IMR-90 (cell line): ENCODE measurements at regions not wholly inside any gene's neighbourhood (a gene's known extent, or its start where the extent isn't known, plus 50 kb on each side); places are given as distances from the start of the nearest gene placed in this dataset.

Source experiments
- ATAC-seq: fragments of 200-7000 bp; cut with Tn5 transposase; 2 replicates; pipeline ENCODE4 v1.9.1; 2020; ENCODE audit warnings: low read depth, mild to moderate bottlenecking, moderate library complexity
- BruUV-seq: library from RNA; stranded (reverse); fragments of 400-500 nt; replicated peaks from 2 replicates; lab custom pipeline; 2021; lab: Mats Ljungman, UMichigan
- CTCF ChIA-PET: fragments of 300-600 bp; formaldehyde crosslinking; extraction: SDS; loops from one replicate; lab custom pipeline; 2021; ENCODE audit warnings: antibody characterized with exemption; lab: Yijun Ruan, JAX
- POLR2A ChIA-PET: fragments of 300-600 bp; sonication (Branson Sonifier 250); formaldehyde crosslinking; loops from one replicate; lab custom pipeline; 2022; ENCODE audit warnings: antibody characterized with exemption; ENCODE audit not compliant: unreplicated experiment; lab: Charles Lee
- DNase-seq: peaks from one replicate; pipeline ENCODE4 v3.0.0; 2013
- H2AFZ ChIP-seq: replicated peaks from 2 replicates; pipeline ENCODE3; 2013; ENCODE audit warnings: low read length, mild to moderate bottlenecking; ENCODE audit not compliant: poor library complexity
- H2AK5ac ChIP-seq: 2 replicates; pipeline ENCODE4 v1.6.1; 2013; ENCODE audit warnings: low read depth, low read length, inconsistent platforms
- H2AK9ac ChIP-seq: replicated peaks from 2 replicates; pipeline ENCODE3; 2013; ENCODE audit warnings: mild to moderate bottlenecking, low read depth, low read length, moderate library complexity; ENCODE audit not compliant: poor library complexity
- H2BK120ac ChIP-seq: 2 replicates; pipeline ENCODE4 v1.6.1; 2013; ENCODE audit warnings: low read depth, low read length, inconsistent platforms
- H2BK15ac ChIP-seq: 3 replicates; pipeline ENCODE4 v1.6.1; 2013; ENCODE audit warnings: low read depth, low read length, inconsistent platforms
- H2BK20ac ChIP-seq: 2 replicates; pipeline ENCODE4 v1.6.1; 2013; ENCODE audit warnings: low read depth, mild to moderate bottlenecking, inconsistent platforms, low read length, moderate library complexity
- H2BK5ac ChIP-seq: 2 replicates; pipeline ENCODE4 v1.6.1; 2013; ENCODE audit warnings: mild to moderate bottlenecking, low read depth, low read length, inconsistent platforms; ENCODE audit not compliant: poor library complexity, severe bottlenecking
- H3K14ac ChIP-seq: replicated peaks from 2 replicates; pipeline ENCODE4 v1.6.1; 2013; ENCODE audit warnings: low read depth, low read length, inconsistent platforms
- H3K18ac ChIP-seq: 2 replicates; pipeline ENCODE4 v1.6.1; 2013; ENCODE audit warnings: low read depth, low read length, control low read depth
- H3K23ac ChIP-seq: 2 replicates; pipeline ENCODE4 v1.6.1; 2013; ENCODE audit warnings: low read depth, low read length, inconsistent platforms
- H3K27ac ChIP-seq: 2 replicates; pipeline ENCODE4 v1.5.1; 2013; ENCODE audit warnings: mild to moderate bottlenecking, control low read depth, low read length; ENCODE audit not compliant: insufficient read depth
- H3K27me3 ChIP-seq: 2 replicates; pipeline ENCODE4 v1.6.1; 2013; ENCODE audit warnings: low read length; ENCODE audit not compliant: control insufficient read depth, insufficient read depth
- H3K36me3 ChIP-seq: 2 replicates; pipeline ENCODE4 v1.6.1; 2013; ENCODE audit warnings: low read length, mixed read lengths; ENCODE audit not compliant: control insufficient read depth, insufficient read depth
- H3K4ac ChIP-seq: 2 replicates; pipeline ENCODE4 v1.6.1; 2013; ENCODE audit warnings: low read depth, low read length, inconsistent platforms
- H3K4me1 ChIP-seq: 2 replicates; pipeline ENCODE4 v1.6.1; 2013; ENCODE audit warnings: low read length, mixed read lengths; ENCODE audit not compliant: control insufficient read depth, insufficient read depth
- H3K4me2 ChIP-seq: 2 replicates; pipeline ENCODE4 v1.6.1; 2013; ENCODE audit warnings: low read depth, mild to moderate bottlenecking, control low read depth, low read length, moderate library complexity
- H3K4me3 ChIP-seq: 2 replicates; pipeline ENCODE4 v1.5.1; 2013; ENCODE audit warnings: low read depth, mild to moderate bottlenecking, control low read depth, low read length, moderate library complexity; ENCODE audit not compliant: insufficient read depth
- H3K56ac ChIP-seq: 2 replicates; pipeline ENCODE4 v1.6.1; 2013; ENCODE audit warnings: low read length, inconsistent platforms; ENCODE audit not compliant: insufficient read depth; ENCODE audit errors: extremely low read depth
- H3K79me1 ChIP-seq, 2 experiments: 2 replicates each; pipeline ENCODE4 v1.6.1; 2013; ENCODE audit warnings: low read length in 2 of 2, inconsistent platforms in 1 of 2, low read depth in 1 of 2
- H3K9ac ChIP-seq: 2 replicates; pipeline ENCODE4 v1.6.1; 2013; ENCODE audit warnings: low read depth, low read length, control low read depth
- H3K9me1 ChIP-seq: 2 replicates; pipeline ENCODE4 v1.6.1; 2013; ENCODE audit warnings: low read length, inconsistent platforms; ENCODE audit not compliant: insufficient read depth
- H3K9me3 ChIP-seq: 2 replicates; pipeline ENCODE4 v1.6.1; 2013; ENCODE audit warnings: low read length; ENCODE audit not compliant: control insufficient read depth, insufficient read depth
- H4K20me1 ChIP-seq: 2 replicates; pipeline ENCODE4 v1.6.1; 2013; ENCODE audit warnings: low read length, inconsistent platforms; ENCODE audit not compliant: insufficient read depth
- H4K5ac ChIP-seq: 2 replicates; pipeline ENCODE4 v1.6.1; 2013; ENCODE audit warnings: mild to moderate bottlenecking, low read depth, low read length, control low read depth
- H4K8ac ChIP-seq, 2 experiments: 2 replicates each; pipeline ENCODE4 v1.6.1; 2013; ENCODE audit warnings: low read depth in 2 of 2, low read length in 2 of 2, control low read depth in 1 of 2, inconsistent platforms in 1 of 2
- H4K91ac ChIP-seq: 2 replicates; pipeline ENCODE4 v1.6.1; 2013; ENCODE audit warnings: low read depth, low read length, inconsistent platforms; ENCODE audit not compliant: insufficient read depth
- WGBS, 2 experiments: methylation state at CpG; one replicate each; pipeline versions ENCODE4 v1.1.5 to v1.1.7; 2013; ENCODE audit warnings: missing lambda C conversion rate in 2 of 2; ENCODE audit not compliant: insufficient read length in 1 of 2; ENCODE audit errors: extremely low coverage in 2 of 2; 5-methylcytosine and 5-hydroxymethylcytosine counted together
- dilution Hi-C: fragments of 300-500 bp; cut with HindIII; formaldehyde crosslinking; loops from one replicate; pipeline ENCODE4 v1.14.3; 2018; ENCODE audit warnings: low sequenced_read_pairs; ENCODE audit not compliant: unreplicated experiment
- in situ Hi-C: fragments of 300-500 bp; cut with MboI; formaldehyde crosslinking; loops from 3 replicates; pipeline ENCODE4 v1.14.3; 2019; ENCODE audit warnings: low sequenced_read_pairs, inconsistent platforms, mixed read lengths
- intact Hi-C: fragments of 100-400 bp; cut with micrococcal nuclease; formaldehyde crosslinking; loops from 2 replicates; pipeline ENCODE4 v1.10.0; 2022
- TF ChIP-seq, protein P1 (sequence below): conservative IDR thresholded peaks from 2 replicates; pipeline ENCODE4 v1.5.1; 2012; ENCODE audit warnings: mild to moderate bottlenecking, low read depth, low read length, improper control_type of control experiment

DNA sequence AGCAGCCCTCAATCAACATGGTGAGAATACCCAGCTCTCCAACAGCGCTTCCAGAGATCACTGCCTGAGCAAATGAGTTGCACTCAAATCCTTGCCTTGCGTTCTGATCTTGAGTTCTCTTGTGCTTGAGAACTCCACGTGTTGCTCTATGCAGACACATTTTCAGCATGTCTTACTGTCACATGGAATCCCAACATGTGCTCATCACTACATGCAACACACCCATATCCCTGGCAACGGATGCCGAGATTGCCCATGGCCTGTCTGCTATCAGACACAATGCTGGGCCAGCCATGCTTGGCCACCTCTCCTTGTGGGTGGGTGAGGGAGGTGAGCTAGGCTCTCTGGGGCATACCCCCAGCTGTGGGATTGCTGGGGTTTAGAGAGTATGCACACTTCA, 91.9 kb upstream of the LDAH start:
- Histone ChIP-seq H4K20me1 (no peaks in the 10 kb centered on the region), H3K4me1 (no peaks in the 10 kb centered on the region), H3K4ac (no peak overlapping the region), H3K18ac (no peak overlapping the region), H3K23ac (no peak overlapping the region), H3K79me1 (no peaks in the 10 kb centered on the region), H3K56ac (no peak overlapping the region), H2AFZ (peak overlapping the region; percentile 51), H4K5ac (no peak overlapping the region), H3K14ac (no peak overlapping the region), H3K9ac (no peak overlapping the region), H2BK120ac (no peak overlapping the region), H2BK5ac (no peak overlapping the region), H2BK15ac (no peak overlapping the region), H3K9me1 (no peaks in the 10 kb centered on the region), H3K36me3 (no peaks in the 10 kb centered on the region), H4K8ac (no peak overlapping the region), H4K91ac (no peak overlapping the region), H2AK5ac (no peak overlapping the region), H2AK9ac (no peak overlapping the region), H3K4me3 (no peak overlapping the region), H3K9me3 (no peaks in the 10 kb centered on the region), H2BK20ac (no peak overlapping the region), H3K27ac (no peak overlapping the region), H3K4me2 (no peak overlapping the region), H3K27me3 (peaks cover 1% of the 10 kb centered on the region; the same call in 1 of the 2 replicates)
- 59% methylated on average over 3 of the region's 5 CpGs; no CpG with 5 or more reads in 1 of the 2 experiments for WGBS, 2 experiments
- DNase-seq: no peak
- CTCF ChIA-PET: no interaction called here
- intact Hi-C loops (no loop called here), dilution Hi-C loops (no loop called here), in situ Hi-C loops (no loop called here)
- TF ChIP-seq, protein P1, sequence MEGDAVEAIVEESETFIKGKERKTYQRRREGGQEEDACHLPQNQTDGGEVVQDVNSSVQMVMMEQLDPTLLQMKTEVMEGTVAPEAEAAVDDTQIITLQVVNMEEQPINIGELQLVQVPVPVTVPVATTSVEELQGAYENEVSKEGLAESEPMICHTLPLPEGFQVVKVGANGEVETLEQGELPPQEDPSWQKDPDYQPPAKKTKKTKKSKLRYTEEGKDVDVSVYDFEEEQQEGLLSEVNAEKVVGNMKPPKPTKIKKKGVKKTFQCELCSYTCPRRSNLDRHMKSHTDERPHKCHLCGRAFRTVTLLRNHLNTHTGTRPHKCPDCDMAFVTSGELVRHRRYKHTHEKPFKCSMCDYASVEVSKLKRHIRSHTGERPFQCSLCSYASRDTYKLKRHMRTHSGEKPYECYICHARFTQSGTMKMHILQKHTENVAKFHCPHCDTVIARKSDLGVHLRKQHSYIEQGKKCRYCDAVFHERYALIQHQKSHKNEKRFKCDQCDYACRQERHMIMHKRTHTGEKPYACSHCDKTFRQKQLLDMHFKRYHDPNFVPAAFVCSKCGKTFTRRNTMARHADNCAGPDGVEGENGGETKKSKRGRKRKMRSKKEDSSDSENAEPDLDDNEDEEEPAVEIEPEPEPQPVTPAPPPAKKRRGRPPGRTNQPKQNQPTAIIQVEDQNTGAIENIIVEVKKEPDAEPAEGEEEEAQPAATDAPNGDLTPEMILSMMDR: no peak
- POLR2A ChIA-PET: no interaction called here
- ATAC-seq: no peak
- no TSS peak for BruUV-seq
